ENCODE measurements at regions not wholly inside any gene's neighbourhood (a gene's known extent, or its start where the extent isn't known, plus 50 kb on each side); places are given as distances from the start of the nearest gene placed in this dataset.

GRCh38 chr20:51104960-51105920 lies 82.3 kb upstream of the KCNG1 start:
- no peak for TF ChIP-seq CTCF (IDR thresholded peaks at IDR 0.05; ENCODE audit: low read length)
- no peak for TF ChIP-seq EZH2 (optimal IDR thresholded peaks at IDR 0.05; ENCODE audit: low read depth, low read length)
